BJ (cell line): ENCODE measurements at regions not wholly inside any gene's neighbourhood (a gene's known extent, or its start where the extent isn't known, plus 50 kb on each side); places are given as distances from the start of the nearest gene placed in this dataset.

Experiments used
- CTCF ChIA-PET: fragments of 350-600 bp; formaldehyde crosslinking; extraction: SDS; loops from one replicate; lab custom pipeline; 2021; ENCODE audit warnings: antibody characterized with exemption, inconsistent platforms; lab: Yijun Ruan, JAX
- POLR2A ChIA-PET: fragments of 300-600 bp; sonication (Branson Sonifier 250); formaldehyde crosslinking; extraction: SDS; loops from one replicate; lab custom pipeline; 2021; ENCODE audit warnings: antibody characterized with exemption; lab: Charles Lee
- DNase-seq: peaks from one replicate; pipeline ENCODE4 v3.0.0-alpha.2; 2011; ENCODE audit warnings: low read depth
- H3K27me3 ChIP-seq: 2 replicates; pipeline ENCODE4 v1.6.0; 2011; ENCODE audit warnings: low read length; ENCODE audit not compliant: control insufficient read depth, insufficient read depth
- H3K36me3 ChIP-seq: 2 replicates; pipeline ENCODE4 v1.5.1; 2011; ENCODE audit warnings: low read length; ENCODE audit not compliant: control insufficient read depth, insufficient read depth
- H3K4me3 ChIP-seq: 2 replicates; pipeline ENCODE4 v1.5.1; 2011; ENCODE audit warnings: low read depth, mild to moderate bottlenecking, control low read depth, low read length
- TF ChIP-seq, protein P1 (sequence below): IDR thresholded peaks from 2 replicates; pipeline ENCODE4 v1.5.1; 2011; ENCODE audit warnings: low read depth, mild to moderate bottlenecking, control low read depth, inconsistent platforms, low read length, moderate library complexity; ENCODE audit not compliant: insufficient read depth

DNA sequence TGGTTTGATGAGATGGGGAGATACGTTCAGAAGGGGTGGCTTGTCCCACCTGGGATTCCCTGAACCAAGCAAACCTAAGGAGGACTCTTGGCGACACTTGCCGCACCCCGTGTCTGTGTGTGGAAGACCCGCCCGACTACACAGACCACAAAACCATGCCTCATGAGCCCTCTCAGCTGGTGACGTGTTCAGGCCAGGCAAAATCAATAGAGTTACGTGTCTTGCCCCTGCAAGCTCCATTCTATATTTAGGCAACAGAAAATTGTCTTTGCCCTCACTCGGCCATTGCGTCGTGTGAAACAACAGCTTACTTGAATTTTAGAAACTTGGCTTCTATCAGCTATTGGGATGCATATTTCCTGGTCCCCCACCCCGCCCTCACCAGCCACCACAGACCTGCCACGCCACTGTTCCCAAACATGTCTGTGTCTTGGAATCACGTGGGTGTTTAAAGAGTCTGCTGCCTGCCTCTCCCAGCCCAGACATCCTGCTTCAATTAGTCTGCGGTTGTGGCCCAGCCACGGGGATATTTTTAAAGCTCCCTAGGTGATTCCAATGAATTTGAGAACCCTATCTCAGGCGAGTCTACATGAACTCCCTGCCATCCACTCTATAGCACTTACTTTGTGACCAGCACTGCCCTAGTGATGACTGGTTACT is 279.2 kb upstream of the EXOC2 start:
- TF ChIP-seq, protein P1, sequence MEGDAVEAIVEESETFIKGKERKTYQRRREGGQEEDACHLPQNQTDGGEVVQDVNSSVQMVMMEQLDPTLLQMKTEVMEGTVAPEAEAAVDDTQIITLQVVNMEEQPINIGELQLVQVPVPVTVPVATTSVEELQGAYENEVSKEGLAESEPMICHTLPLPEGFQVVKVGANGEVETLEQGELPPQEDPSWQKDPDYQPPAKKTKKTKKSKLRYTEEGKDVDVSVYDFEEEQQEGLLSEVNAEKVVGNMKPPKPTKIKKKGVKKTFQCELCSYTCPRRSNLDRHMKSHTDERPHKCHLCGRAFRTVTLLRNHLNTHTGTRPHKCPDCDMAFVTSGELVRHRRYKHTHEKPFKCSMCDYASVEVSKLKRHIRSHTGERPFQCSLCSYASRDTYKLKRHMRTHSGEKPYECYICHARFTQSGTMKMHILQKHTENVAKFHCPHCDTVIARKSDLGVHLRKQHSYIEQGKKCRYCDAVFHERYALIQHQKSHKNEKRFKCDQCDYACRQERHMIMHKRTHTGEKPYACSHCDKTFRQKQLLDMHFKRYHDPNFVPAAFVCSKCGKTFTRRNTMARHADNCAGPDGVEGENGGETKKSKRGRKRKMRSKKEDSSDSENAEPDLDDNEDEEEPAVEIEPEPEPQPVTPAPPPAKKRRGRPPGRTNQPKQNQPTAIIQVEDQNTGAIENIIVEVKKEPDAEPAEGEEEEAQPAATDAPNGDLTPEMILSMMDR = no peak
- Histone ChIP-seq H3K27me3 (no peaks in the 10 kb centered on the region), H3K36me3 (no peaks in the 10 kb centered on the region), H3K4me3 (no peak overlapping the region)
- ChIA-PET CTCF (interaction anchor here (1.2 to 1.6 kb wide), 2 partner anchors 12 to 22 kb away, joined by 3 read pairs; no protein-coding TSS in a partner anchor), POLR2A (no interaction called here)
- peak; percentile 83 for DNase-seq

DNA sequence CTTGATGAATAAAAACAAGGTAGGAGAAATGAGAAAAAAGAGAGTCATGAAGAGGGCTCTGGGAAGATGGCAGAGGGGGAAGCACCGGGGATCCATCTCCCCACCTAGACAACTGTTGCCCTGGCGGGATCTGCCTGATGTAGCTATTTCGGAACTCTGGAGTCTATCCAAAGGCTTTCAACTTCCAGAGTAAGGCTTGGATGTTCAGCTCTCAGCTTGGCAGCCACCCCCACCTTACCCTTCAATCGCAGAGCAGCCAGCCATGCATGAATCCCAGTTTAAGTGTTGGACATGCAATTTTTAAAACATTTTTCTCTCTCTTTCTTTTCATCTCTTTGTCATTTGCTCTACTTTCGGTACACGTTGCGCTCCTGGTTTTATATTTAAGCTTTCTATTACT is 275.9 kb upstream of the EXOC2 start:
- Histone ChIP-seq H3K27me3 (no peaks in the 10 kb centered on the region), H3K4me3 (no peak overlapping the region), H3K36me3 (no peaks in the 10 kb centered on the region)
- no peak for DNase-seq
- ChIA-PET CTCF (no interaction called here), POLR2A (no interaction called here)
- TF ChIP-seq, protein P1 = no peak

DNA sequence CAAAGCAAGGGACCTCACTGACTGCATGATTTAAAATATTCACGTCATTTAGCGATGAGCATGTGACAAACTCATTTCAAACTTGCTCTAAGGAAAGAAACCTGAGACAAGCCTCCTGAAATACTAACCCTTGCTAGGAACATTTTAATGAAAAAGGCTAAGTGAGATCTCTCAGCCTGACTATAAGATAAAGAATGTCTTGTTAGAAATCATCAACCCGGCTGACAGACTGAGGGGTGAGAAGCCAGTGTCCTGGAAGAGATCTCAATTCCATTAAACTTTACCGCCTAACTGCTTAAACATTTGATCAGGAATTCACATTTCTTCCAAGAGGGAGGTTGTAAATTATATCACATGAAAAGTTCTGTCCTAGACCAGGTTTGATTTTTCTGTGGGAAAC is 274.8 kb upstream of the EXOC2 start:
- no peak for DNase-seq
- POLR2A ChIA-PET = no interaction called here
- Histone ChIP-seq H3K27me3 (no peaks in the 10 kb centered on the region), H3K36me3 (no peaks in the 10 kb centered on the region), H3K4me3 (no peak overlapping the region)
- TF ChIP-seq, protein P1 = no peak
- CTCF ChIA-PET = no interaction called here

DNA sequence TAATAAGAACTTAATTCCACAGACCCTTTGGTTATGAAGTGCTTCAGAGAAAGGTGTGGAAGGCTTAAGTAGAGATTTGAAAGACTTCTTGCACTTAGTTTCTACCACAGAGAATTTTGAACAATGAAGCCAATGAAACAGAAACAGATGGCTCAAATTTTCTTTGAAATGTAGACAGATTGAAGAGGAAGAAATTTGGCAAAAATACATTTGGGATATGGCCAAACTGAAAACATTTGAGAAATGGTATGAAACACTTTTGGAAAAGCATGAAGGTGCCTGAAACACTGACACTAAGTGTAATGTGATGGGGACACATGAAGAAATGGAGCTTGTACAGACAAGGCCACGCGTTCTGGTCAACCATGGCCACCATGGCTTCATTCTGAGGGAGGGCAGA is 272.4 kb upstream of the EXOC2 start:
- POLR2A ChIA-PET = no interaction called here
- TF ChIP-seq, protein P1 = no peak
- DNase-seq = no peak

DNA sequence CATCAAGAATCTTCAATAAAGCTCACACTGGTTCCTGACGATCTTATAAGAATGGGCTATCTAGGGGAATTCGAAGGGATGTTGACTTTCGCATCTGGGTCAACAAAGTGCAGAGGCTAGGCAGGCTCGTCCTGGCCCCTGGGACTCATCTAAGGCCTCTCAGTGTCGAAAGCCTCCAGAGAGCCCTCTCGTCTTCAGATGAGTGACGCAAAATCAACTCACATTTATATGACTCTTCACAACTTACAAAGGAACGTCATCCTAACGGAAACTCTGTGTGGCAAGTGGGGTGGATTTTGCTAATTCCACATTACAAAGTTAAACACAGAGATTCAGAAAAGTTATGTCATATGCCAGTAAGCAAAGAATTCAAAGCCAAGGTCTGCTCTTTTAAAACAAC is 270.5 kb upstream of the EXOC2 start:
- no peaks in the 10 kb centered on the region for H3K27me3 ChIP-seq
- H3K4me3 ChIP-seq = no peak overlapping the region
- no peak for DNase-seq
- TF ChIP-seq, protein P1 = no peak
- H3K36me3 ChIP-seq = no peaks in the 10 kb centered on the region
- ChIA-PET CTCF (interaction anchor here (0.5 kb wide), 1 partner anchor 213 kb away, joined by 5 read pairs; no protein-coding TSS in a partner anchor), POLR2A (no interaction called here)

More for the DNA sequence above, 272.4 kb upstream of the EXOC2 start:
- H3K4me3 ChIP-seq = no peak overlapping the region
- H3K36me3 ChIP-seq = no peaks in the 10 kb centered on the region
- CTCF ChIA-PET = no interaction called here
- H3K27me3 ChIP-seq = no peaks in the 10 kb centered on the region
